HEK293 (cell line): ENCODE measurements at regions not wholly inside any gene's neighbourhood (a gene's known extent, or its start where the extent isn't known, plus 50 kb on each side); places are given as distances from the start of the nearest gene placed in this dataset.

Experiments
- CTCF ChIA-PET: fragments of 350-600 bp; formaldehyde crosslinking; extraction: SDS; loops from one replicate; lab custom pipeline; 2021; ENCODE audit warnings: antibody characterized with exemption; lab: Yijun Ruan, JAX
- POLR2A ChIA-PET: fragments of 300-600 bp; formaldehyde crosslinking; extraction: SDS; loops from one replicate; lab custom pipeline; 2020; ENCODE audit warnings: antibody characterized with exemption, inconsistent platforms; lab: Yijun Ruan, JAX
- H3K27ac ChIP-seq: fragments of 200-500 bp; sonication (Bioruptor generic); 2 replicates; pipeline ENCODE4 v1.5.1; 2014; ENCODE audit warnings: low read depth, low read length, control low read depth, inconsistent platforms; ENCODE audit errors: extremely low read depth
- H3K36me3 ChIP-seq, 2 experiments: fragments of 200-500 bp in 1 of 2; sonication (Bioruptor generic) in 1 of 2; 1 replicate in 1 of 2; 2 replicates in 1 of 2; pipeline ENCODE4 v1.5.1; 2014 to 2017; ENCODE audit warnings: inconsistent platforms in 2 of 2, low read length in 2 of 2; ENCODE audit not compliant: control insufficient read depth in 2 of 2, insufficient read depth in 1 of 2
- H3K4me1 ChIP-seq: fragments of 200-500 bp; sonication (Bioruptor generic); 2 replicates; pipeline ENCODE4 v1.5.1; 2014; ENCODE audit warnings: mild to moderate bottlenecking, low read length, inconsistent platforms; ENCODE audit not compliant: control insufficient read depth, insufficient read depth
- H3K4me3 ChIP-seq: 2 replicates; pipeline ENCODE4 v1.5.1; 2011; ENCODE audit warnings: low read depth, mild to moderate bottlenecking, control low read depth, low read length, moderate library complexity
- H3K9me3 ChIP-seq: fragments of 200-500 bp; sonication (Bioruptor generic); 2 replicates; pipeline ENCODE4 v1.5.1; 2014; ENCODE audit warnings: low read depth, low read length, inconsistent platforms; ENCODE audit not compliant: control insufficient read depth, insufficient read depth
- GLI4 ChIP-seq: fragments of 450-650 bp; formaldehyde crosslinking; IDR thresholded peaks from 2 replicates; pipeline ENCODE4 v1.5.1; 2016; ENCODE audit warnings: missing biosample characterization, missing genetic modification characterization
- GLIS1 ChIP-seq: fragments of 450-650 bp; formaldehyde crosslinking; IDR thresholded peaks from 2 replicates; pipeline ENCODE4 v1.5.1; 2016; ENCODE audit warnings: missing biosample characterization, missing genetic modification characterization
- KLF17 ChIP-seq: fragments of 450-650 bp; formaldehyde crosslinking; IDR thresholded peaks from 2 replicates; pipeline ENCODE4 v1.5.1; 2016; ENCODE audit warnings: missing biosample characterization, missing genetic modification characterization
- PRDM4 ChIP-seq: fragments of 450-650 bp; formaldehyde crosslinking; IDR thresholded peaks from 2 replicates; pipeline ENCODE4 v1.5.1; 2017; ENCODE audit warnings: missing biosample characterization, missing genetic modification characterization
- SCRT1 ChIP-seq: fragments of 450-650 bp; formaldehyde crosslinking; IDR thresholded peaks from 2 replicates; pipeline ENCODE4 v1.5.1; 2016; ENCODE audit warnings: missing biosample characterization, missing genetic modification characterization, borderline replicate concordance
- ZBTB10 ChIP-seq: fragments of 450-650 bp; formaldehyde crosslinking; IDR thresholded peaks from 2 replicates; pipeline ENCODE4 v1.5.1; 2016; ENCODE audit warnings: missing biosample characterization, missing genetic modification characterization
- ZBTB48 ChIP-seq: fragments of 450-650 bp; formaldehyde crosslinking; IDR thresholded peaks from 2 replicates; pipeline ENCODE4 v1.5.1; 2016; ENCODE audit warnings: missing biosample characterization, missing genetic modification characterization
- ZEB2 ChIP-seq: fragments of 450-650 bp; formaldehyde crosslinking; IDR thresholded peaks from 2 replicates; pipeline ENCODE4 v1.5.1; 2016; ENCODE audit warnings: missing biosample characterization, missing genetic modification characterization
- ZFP3 ChIP-seq: fragments of 450-650 bp; formaldehyde crosslinking; IDR thresholded peaks from 2 replicates; pipeline ENCODE4 v1.5.1; 2016; ENCODE audit warnings: low read depth, missing biosample characterization, missing genetic modification characterization
- ZFP41 ChIP-seq: fragments of 450-650 bp; formaldehyde crosslinking; IDR thresholded peaks from 2 replicates; pipeline ENCODE4 v1.5.1; 2016; ENCODE audit warnings: missing biosample characterization, missing genetic modification characterization, borderline replicate concordance
- ZNF133 ChIP-seq: fragments of 450-650 bp; formaldehyde crosslinking; IDR thresholded peaks from 2 replicates; pipeline ENCODE4 v1.5.1; 2016; ENCODE audit warnings: missing biosample characterization, missing genetic modification characterization
- ZNF155 ChIP-seq: fragments of 450-650 bp; formaldehyde crosslinking; IDR thresholded peaks from 2 replicates; pipeline ENCODE4 v1.5.1; 2016; ENCODE audit warnings: missing biosample characterization, missing genetic modification characterization
- ZNF37A ChIP-seq: fragments of 450-650 bp; IDR thresholded peaks from 2 replicates; pipeline ENCODE4 v1.5.1; 2018; ENCODE audit warnings: missing biosample characterization, missing genetic modification characterization
- ZNF416 ChIP-seq: fragments of 450-650 bp; formaldehyde crosslinking; IDR thresholded peaks from 2 replicates; pipeline ENCODE4 v1.5.1; 2016; ENCODE audit warnings: missing biosample characterization, missing genetic modification characterization
- ZNF544 ChIP-seq: fragments of 450-650 bp; formaldehyde crosslinking; IDR thresholded peaks from 2 replicates; pipeline ENCODE4 v1.5.0; 2017; ENCODE audit warnings: missing biosample characterization, missing genetic modification characterization
- ZNF624 ChIP-seq: fragments of 450-650 bp; formaldehyde crosslinking; IDR thresholded peaks from 2 replicates; pipeline ENCODE4 v1.5.1; 2017; ENCODE audit warnings: missing biosample characterization, missing genetic modification characterization
- ZNF660 ChIP-seq: fragments of 450-650 bp; IDR thresholded peaks from 2 replicates; pipeline ENCODE4 v1.5.1; 2018; ENCODE audit warnings: missing biosample characterization, mild to moderate bottlenecking, missing genetic modification characterization
- ZSCAN30 ChIP-seq: fragments of 450-650 bp; IDR thresholded peaks from 2 replicates; pipeline ENCODE4 v1.5.1; 2018; ENCODE audit warnings: missing biosample characterization, mild to moderate bottlenecking, missing genetic modification characterization, moderate library complexity
- TF ChIP-seq, protein P1 (sequence below): fragments of 450-650 bp; formaldehyde crosslinking; IDR thresholded peaks from 2 replicates; pipeline ENCODE4 v1.5.1; 2017; ENCODE audit warnings: missing biosample characterization, missing genetic modification characterization
- TF ChIP-seq, protein P2 (sequence below): fragments of 450-650 bp; formaldehyde crosslinking; IDR thresholded peaks from 2 replicates; pipeline ENCODE4; 2016; ENCODE audit warnings: missing biosample characterization, missing genetic modification characterization

GRCh38 chr5:111631328-111631727 lies 119.0 kb upstream of the STARD4 start:
- H3K4me1 ChIP-seq = no peaks in the 10 kb centered on the region
- ChIA-PET CTCF (interaction anchor here (0.7 kb wide), 1 partner anchor 378 kb away, joined by 4 read pairs; no protein-coding TSS in a partner anchor), POLR2A (no interaction called here)
- H3K36me3 ChIP-seq = no peaks in the 10 kb centered on the region
- no peak overlapping the region for H3K4me3 ChIP-seq
- no peaks in the 10 kb centered on the region for H3K9me3 ChIP-seq
- TF ChIP-seq ZNF624 (tag by site-specific recombination) (no peak), PRDM4 (tag by site-specific recombination) (no peak), ZBTB10 (tag by site-specific recombination) (no peak), ZNF660 (no peak)
- TF ChIP-seq, protein P1, sequence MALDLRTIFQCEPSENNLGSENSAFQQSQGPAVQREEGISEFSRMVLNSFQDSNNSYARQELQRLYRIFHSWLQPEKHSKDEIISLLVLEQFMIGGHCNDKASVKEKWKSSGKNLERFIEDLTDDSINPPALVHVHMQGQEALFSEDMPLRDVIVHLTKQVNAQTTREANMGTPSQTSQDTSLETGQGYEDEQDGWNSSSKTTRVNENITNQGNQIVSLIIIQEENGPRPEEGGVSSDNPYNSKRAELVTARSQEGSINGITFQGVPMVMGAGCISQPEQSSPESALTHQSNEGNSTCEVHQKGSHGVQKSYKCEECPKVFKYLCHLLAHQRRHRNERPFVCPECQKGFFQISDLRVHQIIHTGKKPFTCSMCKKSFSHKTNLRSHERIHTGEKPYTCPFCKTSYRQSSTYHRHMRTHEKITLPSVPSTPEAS (tag by site-specific recombination) = no peak
- H3K27ac ChIP-seq = no peak overlapping the region

GRCh38 chr5:111628901-111629300 lies 116.6 kb upstream of the STARD4 start:
- TF ChIP-seq, protein P2, sequence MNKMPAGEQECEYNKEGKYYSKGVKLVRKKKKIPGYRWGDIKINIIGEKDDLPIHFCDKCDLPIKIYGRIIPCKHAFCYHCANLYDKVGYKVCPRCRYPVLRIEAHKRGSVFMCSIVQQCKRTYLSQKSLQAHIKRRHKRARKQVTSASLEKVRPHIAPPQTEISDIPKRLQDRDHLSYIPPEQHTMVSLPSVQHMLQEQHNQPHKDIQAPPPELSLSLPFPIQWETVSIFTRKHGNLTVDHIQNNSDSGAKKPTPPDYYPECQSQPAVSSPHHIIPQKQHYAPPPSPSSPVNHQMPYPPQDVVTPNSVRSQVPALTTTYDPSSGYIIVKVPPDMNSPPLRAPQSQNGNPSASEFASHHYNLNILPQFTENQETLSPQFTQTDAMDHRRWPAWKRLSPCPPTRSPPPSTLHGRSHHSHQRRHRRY (tag by site-specific recombination) = no peak
- TF ChIP-seq ZNF544 (tag by site-specific recombination) = no peak
- no peak for TF ChIP-seq ZFP41
- TF ChIP-seq ZSCAN30 = no peak
- TF ChIP-seq ZFP3 (tag by site-specific recombination) = no peak
- no peak for TF ChIP-seq ZNF37A (tag by site-specific recombination)
- TF ChIP-seq ZNF155 = no peak
- TF ChIP-seq SCRT1 = no peak
- no peak for TF ChIP-seq ZNF660
- no peak for TF ChIP-seq GLIS1
- CTCF ChIA-PET = interaction anchor here (0.6 to 0.9 kb wide), 2 partner anchors 14 to 19 kb away, joined by 3 read pairs; no protein-coding TSS in a partner anchor
- no peak overlapping the region for H3K27ac ChIP-seq
- H3K9me3 ChIP-seq = no peaks in the 10 kb centered on the region
- H3K4me3 ChIP-seq = no peak overlapping the region
- no peaks in the 10 kb centered on the region for H3K36me3 ChIP-seq
- POLR2A ChIA-PET = no interaction called here
- H3K4me1 ChIP-seq = no peaks in the 10 kb centered on the region

DNA sequence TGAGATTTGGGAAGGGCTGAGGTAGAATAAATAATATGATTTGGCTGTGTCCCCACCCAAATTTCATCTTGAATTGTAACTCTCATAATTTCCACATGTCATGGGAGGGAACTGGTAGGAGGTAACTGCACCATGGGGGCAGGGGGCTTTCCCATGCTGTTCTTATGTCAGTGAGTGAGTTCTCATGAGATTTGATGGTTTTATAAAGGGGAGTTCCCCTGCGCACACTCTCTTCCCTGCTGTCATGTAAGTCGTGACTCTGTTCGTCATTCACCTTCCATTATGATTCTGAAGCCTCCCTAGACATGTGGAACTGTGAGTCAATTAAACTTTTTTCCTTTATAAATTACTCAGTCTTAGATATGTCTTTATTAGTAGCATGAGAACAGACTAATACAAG lies 115.5 kb upstream of the STARD4 start:
- ChIA-PET CTCF (no interaction called here), POLR2A (no interaction called here)
- H3K4me3 ChIP-seq = no peak overlapping the region
- no peak for TF ChIP-seq GLI4
- TF ChIP-seq KLF17 (tag by site-specific recombination) = no peak
- no peak for TF ChIP-seq ZBTB48 (tag by site-specific recombination)
- no peak for TF ChIP-seq ZEB2 (tag by site-specific recombination)
- no peak for TF ChIP-seq ZNF416 (tag by site-specific recombination)
- TF ChIP-seq ZNF133 (tag by site-specific recombination) = no peak
- no peaks in the 10 kb centered on the region for H3K4me1 ChIP-seq
- H3K36me3 ChIP-seq = no peaks in the 10 kb centered on the region
- H3K9me3 ChIP-seq = no peaks in the 10 kb centered on the region
- no peak overlapping the region for H3K27ac ChIP-seq
